GM10266 (cell line): ENCODE measurements at regions not wholly inside any gene's neighbourhood (a gene's known extent, or its start where the extent isn't known, plus 50 kb on each side); places are given as distances from the start of the nearest gene placed in this dataset.
"Not testable (repeated sequence)": the region's sequence is repeated elsewhere in the genome, so short reads cannot be mapped to it uniquely, and the experiment has no call there.

Source experiments
- DNase-seq: peaks from one replicate; pipeline ENCODE4 v3.0.0; 2012; ENCODE audit errors: extremely low spot score
- CTCF ChIP-seq: IDR thresholded peaks from 2 replicates; pipeline ENCODE4 v1.5.1; 2012; ENCODE audit warnings: mild to moderate bottlenecking, low read depth; ENCODE audit not compliant: control insufficient read depth, insufficient read depth; ENCODE audit errors: missing control alignments

- TF ChIP-seq CTCF: no peak
- no peak for DNase-seq
These were observed 858.5 kb downstream of the KCNMA1 start for GRCh38 chr10:76778914-76779795.

GRCh38 chr10:76774987-76775603 is 862.5 kb downstream of the KCNMA1 start:
- TF ChIP-seq CTCF: no peak
- DNase-seq: no peak

GRCh38 chr10:76769582-76769981 is 868.0 kb downstream of the KCNMA1 start:
- no peak for DNase-seq

GRCh38 chr10:76769161-76769560 is 868.4 kb downstream of the KCNMA1 start:
- no peak for DNase-seq

More at GRCh38 chr10:76769582-76769981, 868.0 kb downstream of the KCNMA1 start:
- TF ChIP-seq CTCF: no peak

GRCh38 chr10:76766682-76767081 is 870.9 kb downstream of the KCNMA1 start:
- no peak for TF ChIP-seq CTCF
- no peak for DNase-seq

More at GRCh38 chr10:76769161-76769560, 868.4 kb downstream of the KCNMA1 start:
- no peak for TF ChIP-seq CTCF

- not testable (repeated sequence) for DNase-seq
These were observed 872.7 kb downstream of the KCNMA1 start for GRCh38 chr10:76764921-76765320.

GRCh38 chr10:76764177-76764576 is 873.4 kb downstream of the KCNMA1 start:
- no peak for DNase-seq
- TF ChIP-seq CTCF: no peak
